ENCODE measurements at regions not wholly inside any gene's neighbourhood (a gene's known extent, or its start where the extent isn't known, plus 50 kb on each side); places are given as distances from the start of the nearest gene placed in this dataset.

- Histone ChIP-seq H3K4me1 (peaks cover 34 to 40% of the 10 kb centered on the region in 2 donors), H3K9me3 (no peaks in the 10 kb centered on the region), H3K36me3 (no peaks in the 10 kb centered on the region), H3K27me3 (no peaks in the 10 kb centered on the region), H3K4me3 (peak overlapping the region; percentile 70 to 86 (median 78)), H3K27ac (peak overlapping the region; percentile 86 to 92 (median 90))
- ATAC-seq (peak; percentile 24 to 41), DNase-seq (peak; percentile 31 to 68)
- peak in 1 of 2 donors; percentile 26 for TF ChIP-seq POLR2A (IDR thresholded peaks at IDR 0.05)
- TF ChIP-seq CTCF (IDR thresholded peaks at IDR 0.05 in 4 of 5, conservative IDR thresholded peaks at IDR 0.05 in 1 of 5) = no peak
- intact Hi-C loops (cut with DNase I; ENCODE audit: low total_unique reads) = loop anchor here (1.0 to 10.0 kb wide), 3 partner anchors 84 to 210 kb away; no protein-coding TSS in a partner anchor
- in situ Hi-C loops (cut with MboI; ENCODE audit: low sequenced_read_pairs in 4 of 4) = loop anchor here in 3 of 4 donors (5.0 to 25.0 kb wide), 4 partner anchors 77 to 172 kb away; partner anchors contain the start of gene TRAK1 (in 2 of the 3)
Observed at GRCh38 chr3:42014921-42015533, 53.1 kb upstream of the ULK4 start.

GRCh38 chr3:42014458-42014920 is 52.6 kb upstream of the ULK4 start:
- no peak for DNase-seq
- no peaks in the 10 kb centered on the region for H3K27me3 ChIP-seq
- in situ Hi-C loops (cut with MboI; ENCODE audit: low sequenced_read_pairs in 4 of 4) = loop anchor here in 3 of 4 donors (5.0 to 25.0 kb wide), 4 partner anchors 78 to 173 kb away; partner anchors contain the start of gene TRAK1 (in 2 of the 3)
- H3K4me3 ChIP-seq = peak overlapping the region; percentile 70 to 86 (median 78)
- TF ChIP-seq CTCF (IDR thresholded peaks at IDR 0.05 in 4 of 5, conservative IDR thresholded peaks at IDR 0.05 in 1 of 5) (no peak), POLR2A (IDR thresholded peaks at IDR 0.05) (no peak)
- ATAC-seq = peak; percentile 28 to 37
- peak overlapping the region; percentile 86 to 92 (median 90) for H3K27ac ChIP-seq
- intact Hi-C loops (cut with DNase I; ENCODE audit: low total_unique reads) = loop anchor here (1.0 to 10.0 kb wide), 3 partner anchors 85 to 210 kb away; no protein-coding TSS in a partner anchor
- H3K9me3 ChIP-seq = no peaks in the 10 kb centered on the region
- H3K36me3 ChIP-seq = no peaks in the 10 kb centered on the region
- H3K4me1 ChIP-seq = peaks cover 28 to 35% of the 10 kb centered on the region in 2 donors

- intact Hi-C loops (cut with DNase I; ENCODE audit: low total_unique reads) (loop anchor here (1.0 to 10.0 kb wide), 4 partner anchors 52 to 211 kb away; partner anchors contain the start of gene ULK4), in situ Hi-C loops (cut with MboI; ENCODE audit: low sequenced_read_pairs in 4 of 4) (loop anchor here in 3 of 4 donors (5.0 to 25.0 kb wide), 4 partner anchors 78 to 173 kb away; partner anchors contain the start of gene TRAK1 (in 2 of the 3))
- Histone ChIP-seq H3K4me1 (peaks cover 22 to 30% of the 10 kb centered on the region in 2 donors), H3K9me3 (no peaks in the 10 kb centered on the region), H3K27ac (peak overlapping the region; percentile 86 to 92 (median 90)), H3K36me3 (no peaks in the 10 kb centered on the region), H3K27me3 (no peaks in the 10 kb centered on the region), H3K4me3 (peak overlapping the region; percentile 70 to 86 (median 78))
- ATAC-seq (peak; percentile 51 to 55), DNase-seq (peak; percentile 10 to 65)
- TF ChIP-seq POLR2A (IDR thresholded peaks at IDR 0.05) (no peak), CTCF (IDR thresholded peaks at IDR 0.05 in 4 of 5, conservative IDR thresholded peaks at IDR 0.05 in 1 of 5) (peak in 2 of 5 experiments; percentile 22 to 29)
Observed at GRCh38 chr3:42013691-42014457, 52.0 kb upstream of the ULK4 start.

- Histone ChIP-seq H3K4me1 (peaks cover 18 to 22% of the 10 kb centered on the region in 2 donors), H3K9me3 (no peaks in the 10 kb centered on the region), H3K4me3 (peak overlapping the region; percentile 51 to 72 (median 67)), H3K27ac (peak overlapping the region; percentile 76 to 91 (median 86)), H3K27me3 (no peaks in the 10 kb centered on the region), H3K36me3 (no peaks in the 10 kb centered on the region)
- in situ Hi-C loops (cut with MboI; ENCODE audit: low sequenced_read_pairs in 4 of 4) (loop anchor here in 3 of 4 donors (5.0 to 25.0 kb wide), 4 partner anchors 79 to 174 kb away; partner anchors contain the start of gene TRAK1 (in 2 of the 3)), intact Hi-C loops (cut with DNase I; ENCODE audit: low total_unique reads) (loop anchor here (1.0 to 10.0 kb wide), 3 partner anchors 51 to 212 kb away; partner anchors contain the start of gene ULK4)
- peak; percentile 77 to 86 for ATAC-seq
- DNase-seq = peak; percentile 54 to 62
- TF ChIP-seq CTCF (IDR thresholded peaks at IDR 0.05 in 4 of 5, conservative IDR thresholded peaks at IDR 0.05 in 1 of 5) = peak in 2 of 5 experiments; percentile 12 to 47
- TF ChIP-seq POLR2A (IDR thresholded peaks at IDR 0.05) = peak; percentile 45 to 62
Observed at GRCh38 chr3:42012935-42013690, 51.2 kb upstream of the ULK4 start.
